Esophagus squamous epithelium (tissue), 4 donors: ENCODE measurements at regions not wholly inside any gene's neighbourhood (a gene's known extent, or its start where the extent isn't known, plus 50 kb on each side); places are given as distances from the start of the nearest gene placed in this dataset.

Experiments
- POLR2A ChIP-seq, 4 donors: fragments of 450-650 bp; IDR thresholded peaks; one replicate each; pipeline ENCODE4 v1.6.1; 2017; ENCODE audit warnings: antibody characterized with exemption in 4 of 4, mild to moderate bottlenecking in 4 of 4, moderate library complexity in 3 of 4
- TF ChIP-seq, protein P1 (sequence below), 6 experiments: fragments of 450-650 bp in 4 of 6; fragments of 200-600 bp in 2 of 6; sonication (generic) in 2 of 6; IDR thresholded peaks; one replicate each; pipeline ENCODE4 v1.5.1; 2016 to 2019; ENCODE audit warnings: antibody characterized with exemption in 6 of 6, mild to moderate bottlenecking in 4 of 6, moderate library complexity in 4 of 6

GRCh38 chr3:164064298-164064697 is 1014.0 kb downstream of the SI start:
- TF ChIP-seq, protein P1, sequence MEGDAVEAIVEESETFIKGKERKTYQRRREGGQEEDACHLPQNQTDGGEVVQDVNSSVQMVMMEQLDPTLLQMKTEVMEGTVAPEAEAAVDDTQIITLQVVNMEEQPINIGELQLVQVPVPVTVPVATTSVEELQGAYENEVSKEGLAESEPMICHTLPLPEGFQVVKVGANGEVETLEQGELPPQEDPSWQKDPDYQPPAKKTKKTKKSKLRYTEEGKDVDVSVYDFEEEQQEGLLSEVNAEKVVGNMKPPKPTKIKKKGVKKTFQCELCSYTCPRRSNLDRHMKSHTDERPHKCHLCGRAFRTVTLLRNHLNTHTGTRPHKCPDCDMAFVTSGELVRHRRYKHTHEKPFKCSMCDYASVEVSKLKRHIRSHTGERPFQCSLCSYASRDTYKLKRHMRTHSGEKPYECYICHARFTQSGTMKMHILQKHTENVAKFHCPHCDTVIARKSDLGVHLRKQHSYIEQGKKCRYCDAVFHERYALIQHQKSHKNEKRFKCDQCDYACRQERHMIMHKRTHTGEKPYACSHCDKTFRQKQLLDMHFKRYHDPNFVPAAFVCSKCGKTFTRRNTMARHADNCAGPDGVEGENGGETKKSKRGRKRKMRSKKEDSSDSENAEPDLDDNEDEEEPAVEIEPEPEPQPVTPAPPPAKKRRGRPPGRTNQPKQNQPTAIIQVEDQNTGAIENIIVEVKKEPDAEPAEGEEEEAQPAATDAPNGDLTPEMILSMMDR (IDR thresholded peaks at IDR 0.05) = no peak
- TF ChIP-seq POLR2A (IDR thresholded peaks at IDR 0.05) = no peak
